Stomach (tissue), 4 donors: ENCODE measurements at regions not wholly inside any gene's neighbourhood (a gene's known extent, or its start where the extent isn't known, plus 50 kb on each side); places are given as distances from the start of the nearest gene placed in this dataset.

ENCODE experiments used
- CTCF ChIP-seq, 7 experiments: fragments of 450-650 bp in 4 of 7; fragments of 200-600 bp in 3 of 7; sonication (generic) in 3 of 7; IDR thresholded peaks; one replicate each; pipeline ENCODE4 v1.5.1; 2016 to 2019; ENCODE audit warnings: antibody characterized with exemption in 7 of 7, control low read depth in 2 of 7, mild to moderate bottlenecking in 1 of 7
- POLR2A ChIP-seq, 4 donors: fragments of 450-650 bp; IDR thresholded peaks; one replicate each; pipeline ENCODE4 v1.6.1; 2016; ENCODE audit warnings: antibody characterized with exemption in 4 of 4, control low read depth in 2 of 4, mild to moderate bottlenecking in 1 of 4, moderate library complexity in 1 of 4
- POLR2AphosphoS5 ChIP-seq, 3 donors: sonication (generic); formaldehyde crosslinking; IDR thresholded peaks; one replicate each; pipeline ENCODE4 v1.6.1; 2016; ENCODE audit warnings: antibody characterized with exemption in 3 of 3

GRCh38 chr6:120951258-120951657 is 383.0 kb downstream of the TBC1D32 start:
- no peak for TF ChIP-seq CTCF (IDR thresholded peaks at IDR 0.05)
- TF ChIP-seq POLR2AphosphoS5 (IDR thresholded peaks at IDR 0.05): no peak
- TF ChIP-seq POLR2A (IDR thresholded peaks at IDR 0.05): no peak
